ENCODE measurements at regions not wholly inside any gene's neighbourhood (a gene's known extent, or its start where the extent isn't known, plus 50 kb on each side); places are given as distances from the start of the nearest gene placed in this dataset.

DNA sequence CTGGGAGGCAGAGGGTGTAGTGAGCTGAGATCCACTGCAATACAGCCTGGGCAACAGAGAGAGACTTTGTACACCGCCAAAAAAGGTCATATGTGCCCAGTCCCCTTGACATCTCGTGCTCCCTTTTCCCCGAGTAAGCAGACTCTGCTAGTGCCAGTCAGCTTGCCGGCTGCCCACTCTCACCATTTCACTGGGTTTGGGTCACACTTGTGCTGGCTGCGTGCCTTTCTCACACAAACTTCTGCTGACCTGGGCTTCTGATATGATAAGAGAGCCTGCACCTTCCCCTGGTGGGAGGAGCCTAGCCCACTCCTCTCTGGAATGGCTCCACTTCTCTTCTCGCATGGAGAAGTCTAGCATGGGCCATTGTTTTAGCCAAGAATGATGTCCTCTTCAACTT is 53.4 kb downstream of the MPP7 start:
- TF ChIP-seq, protein P1, sequence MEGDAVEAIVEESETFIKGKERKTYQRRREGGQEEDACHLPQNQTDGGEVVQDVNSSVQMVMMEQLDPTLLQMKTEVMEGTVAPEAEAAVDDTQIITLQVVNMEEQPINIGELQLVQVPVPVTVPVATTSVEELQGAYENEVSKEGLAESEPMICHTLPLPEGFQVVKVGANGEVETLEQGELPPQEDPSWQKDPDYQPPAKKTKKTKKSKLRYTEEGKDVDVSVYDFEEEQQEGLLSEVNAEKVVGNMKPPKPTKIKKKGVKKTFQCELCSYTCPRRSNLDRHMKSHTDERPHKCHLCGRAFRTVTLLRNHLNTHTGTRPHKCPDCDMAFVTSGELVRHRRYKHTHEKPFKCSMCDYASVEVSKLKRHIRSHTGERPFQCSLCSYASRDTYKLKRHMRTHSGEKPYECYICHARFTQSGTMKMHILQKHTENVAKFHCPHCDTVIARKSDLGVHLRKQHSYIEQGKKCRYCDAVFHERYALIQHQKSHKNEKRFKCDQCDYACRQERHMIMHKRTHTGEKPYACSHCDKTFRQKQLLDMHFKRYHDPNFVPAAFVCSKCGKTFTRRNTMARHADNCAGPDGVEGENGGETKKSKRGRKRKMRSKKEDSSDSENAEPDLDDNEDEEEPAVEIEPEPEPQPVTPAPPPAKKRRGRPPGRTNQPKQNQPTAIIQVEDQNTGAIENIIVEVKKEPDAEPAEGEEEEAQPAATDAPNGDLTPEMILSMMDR (IDR thresholded peaks at IDR 0.05), result no peak
- TF ChIP-seq POLR2A (IDR thresholded peaks at IDR 0.05), result no peak

Measured in heart left ventricle (tissue), 13 donors.